Sigmoid colon (tissue), 3 donors: ENCODE measurements at regions not wholly inside any gene's neighbourhood (a gene's known extent, or its start where the extent isn't known, plus 50 kb on each side); places are given as distances from the start of the nearest gene placed in this dataset.

Experiments used
- CTCF ChIP-seq, 4 experiments: fragments of 450-650 bp in 3 of 4; fragments of 200-600 bp in 1 of 4; IDR thresholded peaks; one replicate each; pipeline ENCODE4 v1.5.1; 2016 to 2019; ENCODE audit warnings: antibody characterized with exemption in 4 of 4, mild to moderate bottlenecking in 3 of 4, moderate library complexity in 2 of 4
- POLR2A ChIP-seq, 2 donors: fragments of 450-650 bp; IDR thresholded peaks; one replicate each; pipeline ENCODE4 v1.6.1; 2016; ENCODE audit warnings: antibody characterized with exemption in 2 of 2, mild to moderate bottlenecking in 2 of 2, moderate library complexity in 2 of 2

DNA sequence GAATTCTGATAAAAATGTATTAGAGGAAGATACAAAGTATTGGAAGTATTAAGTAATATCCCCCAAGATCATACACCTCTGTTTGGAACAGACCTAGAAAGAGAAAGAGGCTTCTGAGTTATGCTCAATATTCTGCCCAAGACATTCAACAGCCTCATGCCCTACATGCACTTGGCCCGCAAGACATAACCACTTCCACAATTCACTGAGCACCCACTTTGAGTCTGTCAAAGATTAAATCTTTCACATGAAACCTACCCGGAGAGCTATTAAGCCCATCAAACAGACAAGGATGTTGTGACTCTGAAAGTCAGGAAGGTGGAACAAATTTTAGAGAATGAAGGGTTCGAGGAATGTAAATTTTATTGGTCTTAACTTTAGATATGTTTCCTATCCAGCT, 344.7 kb upstream of the SYT4 start:
- TF ChIP-seq CTCF (IDR thresholded peaks at IDR 0.05) (no peak), POLR2A (IDR thresholded peaks at IDR 0.05) (no peak)
